DND-41 (cell line): ENCODE measurements at regions not wholly inside any gene's neighbourhood (a gene's known extent, or its start where the extent isn't known, plus 50 kb on each side); places are given as distances from the start of the nearest gene placed in this dataset.

Experiments
- CTCF ChIP-seq: IDR thresholded peaks from 2 replicates; pipeline ENCODE4 v1.5.1; 2012; ENCODE audit warnings: borderline replicate concordance, low read length, moderate library complexity, mild to moderate bottlenecking; ENCODE audit not compliant: poor library complexity, severe bottlenecking; ENCODE audit errors: extremely low read depth
- EZH2 ChIP-seq: IDR thresholded peaks from 3 replicates; pipeline ENCODE4 v1.6.1; 2012; ENCODE audit warnings: borderline replicate concordance, low read depth, mild to moderate bottlenecking, moderate library complexity, low read length, inconsistent platforms; ENCODE audit not compliant: severe bottlenecking

GRCh38 chr6:160940197-160940596 lies 51.4 kb upstream of the MAP3K4 start:
- TF ChIP-seq CTCF = no peak
- TF ChIP-seq EZH2 = no peak
